ENCODE measurements at regions not wholly inside any gene's neighbourhood (a gene's known extent, or its start where the extent isn't known, plus 50 kb on each side); places are given as distances from the start of the nearest gene placed in this dataset.
"Not testable (repeated sequence)": the region's sequence is repeated elsewhere in the genome, so short reads cannot be mapped to it uniquely, and the experiment has no call there.

- Mint-ChIP-seq H3K9me3 (peaks cover 7% of the 10 kb centered on the region), H3K27ac (no peak overlapping the region), H3K4me1 (no peaks in the 10 kb centered on the region), H3K4me3 (no peak overlapping the region), H3K36me3 (no peaks in the 10 kb centered on the region)
- no peak for ATAC-seq
- no peak for DNase-seq (ENCODE audit: low spot score in 2 of 2)
Measured at GRCh38 chr12:84397263-84397662, 515.3 kb downstream of the SLC6A15 start.

- not testable (repeated sequence) for H3K27ac Mint-ChIP-seq; H3K4me1 Mint-ChIP-seq; ATAC-seq; H3K4me3 Mint-ChIP-seq; H3K36me3 Mint-ChIP-seq; DNase-seq (ENCODE audit: low spot score in 2 of 2)
- peaks cover 12% of the 10 kb centered on the region for H3K9me3 Mint-ChIP-seq
Measured at GRCh38 chr12:84391176-84391575, 521.4 kb downstream of the SLC6A15 start.

- Mint-ChIP-seq H3K4me3 (no peak overlapping the region), H3K36me3 (no peaks in the 10 kb centered on the region), H3K9me3 (peaks cover 10% of the 10 kb centered on the region), H3K27ac (no peak overlapping the region), H3K4me1 (no peaks in the 10 kb centered on the region)
- DNase-seq (ENCODE audit: low spot score in 2 of 2) = no peak
- ATAC-seq = no peak
Measured at GRCh38 chr12:84384384-84384783, 528.2 kb downstream of the SLC6A15 start.

- peaks cover 13% of the 10 kb centered on the region for H3K9me3 Mint-ChIP-seq
- H3K4me1 Mint-ChIP-seq; H3K36me3 Mint-ChIP-seq; H3K27ac Mint-ChIP-seq; H3K4me3 Mint-ChIP-seq; DNase-seq (ENCODE audit: low spot score in 2 of 2); ATAC-seq: not testable (repeated sequence)
Measured at GRCh38 chr12:84382486-84382885, 530.1 kb downstream of the SLC6A15 start.

GRCh38 chr12:84376320-84376719 is 536.3 kb downstream of the SLC6A15 start:
- Mint-ChIP-seq H3K9me3 (peaks cover 11% of the 10 kb centered on the region), H3K4me3 (no peak overlapping the region), H3K36me3 (no peaks in the 10 kb centered on the region), H3K27ac (no peak overlapping the region), H3K4me1 (no peaks in the 10 kb centered on the region)
- DNase-seq (ENCODE audit: low spot score in 2 of 2) (no peak), ATAC-seq (no peak)

- H3K27ac Mint-ChIP-seq = no peak overlapping the region
- no peaks in the 10 kb centered on the region for H3K4me1 Mint-ChIP-seq
- no peak overlapping the region for H3K4me3 Mint-ChIP-seq
- ATAC-seq (no peak), DNase-seq (ENCODE audit: low spot score in 2 of 2) (no peak)
- H3K9me3 Mint-ChIP-seq = peaks cover 11% of the 10 kb centered on the region
- no peaks in the 10 kb centered on the region for H3K36me3 Mint-ChIP-seq
Measured at GRCh38 chr12:84375449-84376170, 537.0 kb downstream of the SLC6A15 start.

- H3K27ac Mint-ChIP-seq = no peak overlapping the region
- H3K4me1 Mint-ChIP-seq = no peaks in the 10 kb centered on the region
- peak; percentile 20 for ATAC-seq
- H3K4me3 Mint-ChIP-seq = no peak overlapping the region
- no peak for DNase-seq (ENCODE audit: low spot score in 2 of 2)
- no peaks in the 10 kb centered on the region for H3K36me3 Mint-ChIP-seq
- H3K9me3 Mint-ChIP-seq = peaks cover 5% of the 10 kb centered on the region
Measured at GRCh38 chr12:84362552-84362897, 550.1 kb downstream of the SLC6A15 start.

GRCh38 chr12:84361651-84362551 is 550.7 kb downstream of the SLC6A15 start:
- H3K9me3 Mint-ChIP-seq = peaks cover 5% of the 10 kb centered on the region
- ATAC-seq (peak; percentile 33), DNase-seq (ENCODE audit: low spot score in 2 of 2) (no peak)
- no peak overlapping the region for H3K27ac Mint-ChIP-seq
- H3K36me3 Mint-ChIP-seq = no peaks in the 10 kb centered on the region
- H3K4me3 Mint-ChIP-seq = no peak overlapping the region
- H3K4me1 Mint-ChIP-seq = no peaks in the 10 kb centered on the region

GRCh38 chr12:84357314-84357713 is 555.3 kb downstream of the SLC6A15 start:
- DNase-seq (ENCODE audit: low spot score in 2 of 2) (no peak), ATAC-seq (no peak)
- Mint-ChIP-seq H3K9me3 (peaks cover 6% of the 10 kb centered on the region), H3K4me1 (no peaks in the 10 kb centered on the region), H3K4me3 (no peak overlapping the region), H3K36me3 (no peaks in the 10 kb centered on the region), H3K27ac (no peak overlapping the region)

- Mint-ChIP-seq H3K4me3 (no peak overlapping the region), H3K27ac (no peak overlapping the region), H3K9me3 (peaks cover 6% of the 10 kb centered on the region), H3K4me1 (no peaks in the 10 kb centered on the region), H3K36me3 (no peaks in the 10 kb centered on the region)
- DNase-seq (ENCODE audit: low spot score in 2 of 2) (no peak), ATAC-seq (no peak)
Measured at GRCh38 chr12:84356224-84356623, 556.4 kb downstream of the SLC6A15 start.

GRCh38 chr12:84355561-84355960 is 557.0 kb downstream of the SLC6A15 start:
- H3K4me1 Mint-ChIP-seq = no peaks in the 10 kb centered on the region
- no peaks in the 10 kb centered on the region for H3K36me3 Mint-ChIP-seq
- DNase-seq (ENCODE audit: low spot score in 2 of 2) (no peak), ATAC-seq (no peak)
- H3K9me3 Mint-ChIP-seq = peaks cover 9% of the 10 kb centered on the region
- no peak overlapping the region for H3K27ac Mint-ChIP-seq
- H3K4me3 Mint-ChIP-seq = no peak overlapping the region

- Mint-ChIP-seq H3K27ac (no peak overlapping the region), H3K9me3 (peaks cover 16% of the 10 kb centered on the region), H3K4me3 (no peak overlapping the region), H3K4me1 (no peaks in the 10 kb centered on the region), H3K36me3 (no peaks in the 10 kb centered on the region)
- DNase-seq (ENCODE audit: low spot score in 2 of 2) = no peak
- ATAC-seq = no peak
Measured at GRCh38 chr12:84348582-84348981, 564.0 kb downstream of the SLC6A15 start.

- no peak for ATAC-seq
- H3K4me1 Mint-ChIP-seq = no peaks in the 10 kb centered on the region
Measured at GRCh38 chr12:84341467-84342193, 571.0 kb downstream of the SLC6A15 start.

GRCh38 chr12:84336231-84336630 is 576.4 kb downstream of the SLC6A15 start:
- Mint-ChIP-seq H3K4me3 (no peak overlapping the region), H3K36me3 (no peaks in the 10 kb centered on the region), H3K27ac (no peak overlapping the region), H3K4me1 (no peaks in the 10 kb centered on the region), H3K9me3 (peaks cover 10% of the 10 kb centered on the region)
- ATAC-seq = no peak
- DNase-seq (ENCODE audit: low spot score in 2 of 2) = no peak

More at GRCh38 chr12:84341467-84342193, 571.0 kb downstream of the SLC6A15 start:
- no peak for DNase-seq (ENCODE audit: low spot score in 2 of 2)
- H3K36me3 Mint-ChIP-seq = no peaks in the 10 kb centered on the region
- no peak overlapping the region for H3K27ac Mint-ChIP-seq
- H3K4me3 Mint-ChIP-seq = no peak overlapping the region
- peaks cover 11% of the 10 kb centered on the region for H3K9me3 Mint-ChIP-seq

- no peak overlapping the region for H3K27ac Mint-ChIP-seq
- H3K4me1 Mint-ChIP-seq = no peaks in the 10 kb centered on the region
- H3K4me3 Mint-ChIP-seq = no peak overlapping the region
- H3K9me3 Mint-ChIP-seq = peaks cover 8% of the 10 kb centered on the region
- no peaks in the 10 kb centered on the region for H3K36me3 Mint-ChIP-seq
- DNase-seq (ENCODE audit: low spot score in 2 of 2) (no peak), ATAC-seq (no peak)
Measured at GRCh38 chr12:84329938-84330337, 582.7 kb downstream of the SLC6A15 start.

Data from stimulated activated effector memory CD8-positive, alpha-beta T cell treated with anti-CD3 and anti-CD28 coated beads, Interleukin-12 subunit alpha, Interleukin-12 subunit beta, amount 100 ng/mL, for 72 hours (primary cell).